IPS DF 6.9 (cell line): ENCODE measurements at regions not wholly inside any gene's neighbourhood (a gene's known extent, or its start where the extent isn't known, plus 50 kb on each side); places are given as distances from the start of the nearest gene placed in this dataset.

Source experiments
- DNase-seq: peaks from one replicate; pipeline ENCODE4 v3.0.0-alpha.2; 2013; ENCODE audit warnings: low read depth, low spot score
- H3K27ac ChIP-seq: one replicate; pipeline ENCODE4 v1.5.1; 2013; ENCODE audit warnings: low read length, control low read depth
- H3K27me3 ChIP-seq: 2 replicates; pipeline ENCODE4 v1.6.1; 2013; ENCODE audit warnings: mild to moderate bottlenecking, low read length; ENCODE audit not compliant: control insufficient read depth, insufficient read depth
- H3K36me3 ChIP-seq: 2 replicates; pipeline ENCODE4 v1.6.1; 2013; ENCODE audit warnings: low read length; ENCODE audit not compliant: control insufficient read depth, insufficient read depth
- H3K4me1 ChIP-seq: 2 replicates; pipeline ENCODE4 v1.6.1; 2013; ENCODE audit warnings: low read length; ENCODE audit not compliant: control insufficient read depth, insufficient read depth
- H3K4me3 ChIP-seq: 2 replicates; pipeline ENCODE4 v1.5.1; 2013; ENCODE audit warnings: mild to moderate bottlenecking, low read length
- H3K9me3 ChIP-seq: 2 replicates; pipeline ENCODE4 v1.6.1; 2013; ENCODE audit warnings: low read length, inconsistent platforms; ENCODE audit not compliant: control insufficient read depth, insufficient read depth
- WGBS: extraction: QIAGEN DNeasy Blood & Tissue Kit; methylation state at CpG from one replicate; pipeline ENCODE4 v1.1.7; 2013; ENCODE audit warnings: mixed read lengths, missing lambda C conversion rate; ENCODE audit not compliant: insufficient read length, insufficient coverage; 5-methylcytosine and 5-hydroxymethylcytosine counted together

GRCh38 chr2:145022666-145023333 lies 502.9 kb upstream of the ZEB2 start:
- H3K4me3 ChIP-seq = no peak overlapping the region
- H3K27me3 ChIP-seq = no peaks in the 10 kb centered on the region
- H3K4me1 ChIP-seq = no peaks in the 10 kb centered on the region
- DNase-seq = no peak
- no CpG with 5 or more reads among the region's 5 CpGs for WGBS
- no peaks in the 10 kb centered on the region for H3K36me3 ChIP-seq
- no peaks in the 10 kb centered on the region for H3K9me3 ChIP-seq
- no peak overlapping the region for H3K27ac ChIP-seq

GRCh38 chr2:145021962-145022665 lies 502.2 kb upstream of the ZEB2 start:
- H3K4me1 ChIP-seq = no peaks in the 10 kb centered on the region
- no peak for DNase-seq
- no peak overlapping the region for H3K4me3 ChIP-seq
- no CpG with 5 or more reads among the region's 2 CpGs for whole genome bisulfite sequencing
- H3K27ac ChIP-seq = no peak overlapping the region
- no peaks in the 10 kb centered on the region for H3K27me3 ChIP-seq
- no peaks in the 10 kb centered on the region for H3K36me3 ChIP-seq
- H3K9me3 ChIP-seq = no peaks in the 10 kb centered on the region

DNA sequence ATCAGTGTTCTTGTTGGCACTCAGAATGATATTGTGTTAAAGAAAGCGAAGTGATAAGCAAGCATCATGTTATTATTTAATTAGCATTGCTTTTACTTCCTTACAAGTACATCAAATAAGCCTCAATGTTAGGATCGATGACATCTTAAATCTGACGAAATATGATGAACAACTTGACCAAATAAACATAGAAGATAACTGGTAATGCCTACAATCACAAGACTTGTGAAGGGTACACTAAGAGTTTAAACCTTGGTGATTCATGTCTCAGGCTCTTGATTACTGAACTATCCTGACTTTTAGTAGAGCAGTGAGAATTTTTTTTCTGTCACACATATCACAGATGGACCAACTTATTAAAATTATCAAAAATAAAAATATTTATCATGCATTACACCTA lies 500.8 kb upstream of the ZEB2 start:
- Histone ChIP-seq H3K27me3 (no peaks in the 10 kb centered on the region), H3K9me3 (no peaks in the 10 kb centered on the region), H3K4me1 (no peaks in the 10 kb centered on the region), H3K27ac (no peak overlapping the region), H3K36me3 (no peaks in the 10 kb centered on the region), H3K4me3 (no peak overlapping the region)
- DNase-seq = no peak
- WGBS = no CpG with 5 or more reads among the region's 3 CpGs

GRCh38 chr2:145020139-145020538 lies 500.2 kb upstream of the ZEB2 start:
- Histone ChIP-seq H3K36me3 (no peaks in the 10 kb centered on the region), H3K4me1 (no peaks in the 10 kb centered on the region), H3K27ac (no peak overlapping the region), H3K9me3 (no peaks in the 10 kb centered on the region), H3K27me3 (no peaks in the 10 kb centered on the region), H3K4me3 (no peak overlapping the region)
- no peak for DNase-seq
- no CpG with 5 or more reads among the region's 2 CpGs for WGBS

DNA sequence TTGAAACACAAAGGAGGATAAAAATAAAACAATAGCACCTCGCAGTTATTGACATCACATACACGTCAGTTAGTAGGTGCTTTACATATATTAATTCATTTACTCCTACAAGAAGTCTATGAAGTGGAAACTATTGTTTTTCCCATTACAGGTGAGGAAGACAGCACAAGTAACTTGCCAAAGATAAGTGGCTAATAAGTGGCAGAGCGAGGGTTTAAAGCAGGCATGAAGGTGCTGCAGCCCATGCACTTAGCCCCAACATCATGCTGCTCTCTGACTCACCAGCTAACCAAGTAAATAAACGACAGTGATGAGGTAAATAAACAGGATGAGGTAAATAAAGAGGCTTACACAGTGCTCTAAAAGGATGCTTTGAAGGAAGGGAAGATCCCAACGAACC lies 498.6 kb upstream of the ZEB2 start:
- H3K4me1 ChIP-seq = no peaks in the 10 kb centered on the region
- no peak overlapping the region for H3K4me3 ChIP-seq
- WGBS = no CpG with 5 or more reads among the region's 5 CpGs
- no peaks in the 10 kb centered on the region for H3K36me3 ChIP-seq
- no peaks in the 10 kb centered on the region for H3K9me3 ChIP-seq
- H3K27ac ChIP-seq = no peak overlapping the region
- H3K27me3 ChIP-seq = no peaks in the 10 kb centered on the region
- DNase-seq = no peak

- no peaks in the 10 kb centered on the region for H3K4me1 ChIP-seq
- H3K9me3 ChIP-seq = no peaks in the 10 kb centered on the region
- H3K36me3 ChIP-seq = no peaks in the 10 kb centered on the region
- WGBS = no CpG with 5 or more reads among the region's 1 CpG
- H3K4me3 ChIP-seq = no peak overlapping the region
- DNase-seq = no peak
- no peaks in the 10 kb centered on the region for H3K27me3 ChIP-seq
- H3K27ac ChIP-seq = no peak overlapping the region
Observed at GRCh38 chr2:145017149-145017548, 497.2 kb upstream of the ZEB2 start.

DNA sequence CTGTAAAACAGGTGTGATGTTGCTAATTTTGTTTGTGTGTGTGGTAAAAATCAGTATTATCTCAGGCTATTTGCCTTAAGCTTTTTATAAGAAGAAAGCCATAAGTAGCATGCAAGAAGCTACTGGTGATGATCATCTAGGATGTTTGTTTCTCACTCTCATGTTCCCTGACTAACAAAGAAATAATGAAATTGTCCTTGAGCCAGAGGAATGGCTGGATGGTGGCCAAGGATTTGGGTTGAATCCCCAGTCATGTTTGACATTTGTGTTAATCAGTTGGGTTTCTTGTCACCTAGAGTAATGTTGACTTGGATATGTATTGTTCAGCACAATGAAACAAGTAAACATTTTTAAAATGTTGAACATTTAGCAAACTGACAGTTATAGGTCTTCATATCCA lies 496.8 kb upstream of the ZEB2 start:
- Histone ChIP-seq H3K4me3 (no peak overlapping the region), H3K27me3 (no peaks in the 10 kb centered on the region), H3K4me1 (no peaks in the 10 kb centered on the region), H3K27ac (no peak overlapping the region), H3K36me3 (no peaks in the 10 kb centered on the region), H3K9me3 (no peaks in the 10 kb centered on the region)
- no peak for DNase-seq

DNA sequence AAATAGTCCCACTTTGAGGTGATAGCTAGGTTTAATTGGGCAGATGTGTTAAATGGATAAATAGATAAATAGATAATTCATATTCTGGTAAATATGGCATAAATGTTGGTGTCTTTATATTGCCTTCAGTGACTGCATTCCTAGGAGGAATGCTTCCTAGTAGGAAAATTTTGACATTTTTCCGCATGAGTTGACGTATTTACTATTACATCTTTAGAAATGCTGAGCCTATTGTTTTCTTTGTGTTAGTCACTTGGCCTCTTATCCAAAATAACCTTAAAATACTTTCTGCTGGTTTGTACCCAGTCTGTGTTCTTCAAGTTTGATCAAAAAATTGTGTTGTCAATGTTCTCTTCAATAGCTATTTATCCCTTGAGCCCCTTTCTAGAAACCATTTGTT lies 495.6 kb upstream of the ZEB2 start:
- Histone ChIP-seq H3K4me3 (no peak overlapping the region), H3K4me1 (no peaks in the 10 kb centered on the region), H3K9me3 (no peaks in the 10 kb centered on the region), H3K27ac (no peak overlapping the region), H3K36me3 (no peaks in the 10 kb centered on the region), H3K27me3 (no peaks in the 10 kb centered on the region)
- whole genome bisulfite sequencing = no CpG with 5 or more reads among the region's 2 CpGs
- no peak for DNase-seq

DNA sequence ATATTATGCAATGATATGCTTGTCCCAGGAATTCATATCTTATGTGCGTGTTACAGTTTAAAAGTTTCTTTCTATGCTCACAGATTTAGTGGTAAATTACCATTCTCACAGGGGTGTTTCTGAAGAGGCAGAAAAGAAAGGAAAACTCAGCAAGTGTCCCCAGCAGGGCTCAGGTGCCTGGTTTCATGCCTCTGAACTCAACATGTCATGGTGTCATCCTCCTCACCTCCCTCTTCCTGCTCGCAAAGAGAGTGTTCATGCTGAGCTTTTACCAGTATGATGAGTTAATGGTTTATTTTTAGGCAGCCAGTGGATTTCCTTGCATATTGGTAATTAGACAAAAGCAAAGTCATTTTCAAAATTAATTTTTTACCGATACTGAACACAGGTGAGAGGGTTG lies 492.9 kb upstream of the ZEB2 start:
- Histone ChIP-seq H3K9me3 (no peaks in the 10 kb centered on the region), H3K27ac (no peak overlapping the region), H3K27me3 (no peaks in the 10 kb centered on the region), H3K36me3 (no peaks in the 10 kb centered on the region), H3K4me1 (no peaks in the 10 kb centered on the region), H3K4me3 (no peak overlapping the region)
- WGBS = no CpG with 5 or more reads among the region's 3 CpGs
- no peak for DNase-seq

DNA sequence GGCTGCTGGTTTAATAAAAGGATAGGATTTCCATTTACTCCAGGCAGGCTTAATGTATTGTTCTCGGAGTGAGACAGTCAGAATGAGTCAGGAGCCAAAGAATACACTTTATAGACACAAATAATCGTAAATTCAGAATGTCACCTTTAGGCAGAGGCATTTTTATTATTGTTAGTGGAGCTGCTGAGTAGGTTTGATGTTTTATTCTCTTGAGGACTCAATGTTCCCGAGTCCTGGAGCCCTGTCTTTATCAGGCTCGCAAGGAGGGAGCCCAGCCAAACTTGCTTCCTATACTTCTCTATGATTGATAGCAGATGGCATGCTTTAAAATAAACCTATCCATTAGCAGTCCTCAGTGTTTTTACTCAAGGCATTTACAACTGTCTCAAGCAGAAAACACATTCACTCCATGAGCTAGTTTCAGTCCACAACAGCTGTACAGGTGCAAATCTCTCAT lies 492.3 kb upstream of the ZEB2 start:
- Histone ChIP-seq H3K4me3 (no peak overlapping the region), H3K4me1 (no peaks in the 10 kb centered on the region), H3K27ac (no peak overlapping the region), H3K36me3 (no peaks in the 10 kb centered on the region), H3K27me3 (no peaks in the 10 kb centered on the region), H3K9me3 (no peaks in the 10 kb centered on the region)
- no CpG with 5 or more reads among the region's 4 CpGs for WGBS
- DNase-seq = no peak

DNA sequence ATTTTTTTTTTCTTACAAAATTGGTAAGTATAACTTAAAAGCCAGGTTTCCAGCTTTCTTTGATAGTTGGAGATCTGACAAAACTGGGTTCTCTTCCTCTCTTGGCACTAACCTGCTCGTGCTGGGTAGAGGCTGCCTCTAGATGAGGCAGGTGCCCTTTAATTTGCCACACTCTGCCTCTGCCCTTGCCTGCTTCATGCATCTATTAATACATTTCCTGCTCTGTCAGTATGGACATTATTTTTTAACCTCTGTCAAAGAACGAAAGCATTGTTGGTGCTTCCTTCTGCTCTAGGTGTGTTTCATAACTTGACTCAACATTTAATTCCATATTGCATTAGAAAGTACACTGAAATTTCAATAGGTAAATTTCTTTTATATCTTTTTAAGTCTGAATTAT lies 490.7 kb upstream of the ZEB2 start:
- H3K4me3 ChIP-seq = no peak overlapping the region
- WGBS = no CpG with 5 or more reads among the region's 2 CpGs
- H3K27ac ChIP-seq = no peak overlapping the region
- no peaks in the 10 kb centered on the region for H3K27me3 ChIP-seq
- no peaks in the 10 kb centered on the region for H3K4me1 ChIP-seq
- DNase-seq = no peak
- no peaks in the 10 kb centered on the region for H3K36me3 ChIP-seq
- no peaks in the 10 kb centered on the region for H3K9me3 ChIP-seq
